Hepatocyte (in vitro differentiated cells): ENCODE measurements at regions not wholly inside any gene's neighbourhood (a gene's known extent, or its start where the extent isn't known, plus 50 kb on each side); places are given as distances from the start of the nearest gene placed in this dataset.
A peak's percentile ranks its signal among the peaks of the same experiment; 100 is the strongest.

Experiments
- DNase-seq: peaks from one replicate; pipeline ENCODE4 v3.0.0-alpha.2; 2016; ENCODE audit warnings: low spot score
- H2AFZ ChIP-seq: fragments of 200-600 bp; sonication (generic); 2 replicates; pipeline ENCODE4 v1.6.0; 2016; ENCODE audit warnings: antibody characterized with exemption, mild to moderate bottlenecking
- H3K27ac ChIP-seq: fragments of 200-600 bp; sonication (generic); 2 replicates; pipeline ENCODE4 v1.5.1; 2016; ENCODE audit warnings: mild to moderate bottlenecking
- H3K27me3 ChIP-seq: fragments of 200-600 bp; sonication (generic); 2 replicates; pipeline ENCODE4 v1.6.1; 2016
- H3K36me3 ChIP-seq: fragments of 200-600 bp; sonication (generic); replicated peaks from 2 replicates; pipeline ENCODE4 v1.5.1; 2016; ENCODE audit warnings: low read depth; ENCODE audit not compliant: insufficient read depth
- H3K4me1 ChIP-seq: fragments of 200-600 bp; sonication (generic); 2 replicates; pipeline ENCODE4 v1.5.1; 2016; ENCODE audit warnings: mild to moderate bottlenecking, moderate library complexity; ENCODE audit not compliant: insufficient read depth
- H3K4me2 ChIP-seq: fragments of 200-600 bp; sonication (generic); 2 replicates; pipeline ENCODE4 v1.6.0; 2016
- H3K4me3 ChIP-seq: fragments of 200-600 bp; sonication (generic); 2 replicates; pipeline ENCODE4 v1.5.1; 2016; ENCODE audit warnings: mild to moderate bottlenecking
- H3K79me2 ChIP-seq: fragments of 200-600 bp; sonication (generic); 2 replicates; pipeline ENCODE4 v1.6.0; 2017; ENCODE audit warnings: mild to moderate bottlenecking
- H3K9me2 ChIP-seq: fragments of 200-600 bp; sonication (generic); replicated peaks from 2 replicates; pipeline ENCODE4 v1.6.0; 2017; ENCODE audit warnings: mild to moderate bottlenecking; ENCODE audit not compliant: insufficient read depth
- H3K9me3 ChIP-seq: fragments of 200-600 bp; sonication (generic); 2 replicates; pipeline ENCODE4 v1.5.1; 2016; ENCODE audit warnings: low read depth, mild to moderate bottlenecking
- H4K20me1 ChIP-seq: fragments of 200-600 bp; sonication (generic); 2 replicates; pipeline ENCODE4 v1.6.0; 2016; ENCODE audit warnings: mild to moderate bottlenecking; ENCODE audit not compliant: insufficient read depth, poor library complexity, severe bottlenecking
- CTCF ChIP-seq: fragments of 200-600 bp; sonication (generic); IDR thresholded peaks from 2 replicates; pipeline ENCODE4 v1.5.1; 2016; ENCODE audit warnings: antibody characterized with exemption, mild to moderate bottlenecking; ENCODE audit not compliant: poor library complexity
- EZH2 ChIP-seq: fragments of 200-600 bp; sonication (generic); IDR thresholded peaks from 2 replicates; pipeline ENCODE4 v1.6.1; 2016; ENCODE audit warnings: antibody characterized with exemption, mild to moderate bottlenecking, borderline replicate concordance
- EZH2phosphoT487 ChIP-seq: fragments of 200-600 bp; sonication (generic); IDR thresholded peaks from one replicate; pipeline ENCODE4 v1.6.1; 2018; ENCODE audit warnings: antibody characterized with exemption, mild to moderate bottlenecking, low read depth, moderate library complexity; ENCODE audit not compliant: unreplicated experiment, severe bottlenecking
- WGBS: methylation state at CpG from one replicate; pipeline ENCODE4 v1.1.6; 2016; ENCODE audit warnings: low lambda C conversion rate; ENCODE audit errors: missing lambda C conversion rate; 5-methylcytosine and 5-hydroxymethylcytosine counted together

DNA sequence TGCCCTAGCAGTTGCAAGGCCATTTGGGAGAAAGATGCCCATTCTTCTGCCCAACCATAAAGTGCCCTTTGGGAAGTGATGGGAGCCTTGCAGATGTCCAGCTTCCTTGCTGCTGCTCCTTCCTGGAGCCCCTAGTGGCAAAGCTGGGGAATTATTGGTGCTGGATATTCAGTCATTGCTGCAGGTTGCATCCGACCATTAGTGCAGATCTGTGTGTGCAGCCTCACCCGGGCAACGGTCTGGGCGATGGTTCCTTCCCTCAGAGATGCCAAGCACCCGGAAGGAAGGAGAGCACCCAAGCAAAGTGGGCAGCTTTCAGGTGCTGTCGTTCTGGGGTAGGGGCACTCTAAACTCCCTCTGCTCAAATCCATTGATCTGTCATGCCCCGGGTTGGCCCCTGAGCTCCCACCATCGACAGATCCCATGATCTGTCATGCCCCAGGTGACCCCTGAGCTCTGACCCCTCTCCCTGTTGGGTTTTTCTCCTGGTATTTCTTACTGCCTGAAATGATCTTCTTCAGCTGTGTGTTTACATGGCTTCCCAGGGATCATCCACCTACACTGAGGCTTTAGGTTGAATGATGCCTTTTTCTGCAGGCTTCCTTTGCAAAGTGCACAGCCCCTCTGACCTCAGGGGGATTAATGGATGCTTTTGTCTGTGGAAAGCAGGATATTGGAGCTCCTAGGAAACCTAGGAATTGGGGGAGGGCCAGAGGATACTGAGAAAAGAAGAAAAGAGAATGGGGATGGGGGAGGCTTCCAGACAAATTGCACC, 467.5 kb downstream of the PTPRU start:
- Histone ChIP-seq H3K9me3 (no peaks in the 10 kb centered on the region), H3K4me1 (no peaks in the 10 kb centered on the region), H3K9me2 (no peaks in the 10 kb centered on the region), H2AFZ (no peak overlapping the region), H4K20me1 (no peaks in the 10 kb centered on the region), H3K36me3 (no peaks in the 10 kb centered on the region), H3K79me2 (no peaks in the 10 kb centered on the region), H3K27ac (no peak overlapping the region), H3K27me3 (peaks cover 39% of the 10 kb centered on the region), H3K4me3 (no peak overlapping the region), H3K4me2 (no peak overlapping the region)
- 39% methylated on average over 8 of the region's 8 CpGs for WGBS
- no peak for TF ChIP-seq EZH2phosphoT487
- peak; percentile 59 for TF ChIP-seq CTCF
- DNase-seq: peak; percentile 50

DNA sequence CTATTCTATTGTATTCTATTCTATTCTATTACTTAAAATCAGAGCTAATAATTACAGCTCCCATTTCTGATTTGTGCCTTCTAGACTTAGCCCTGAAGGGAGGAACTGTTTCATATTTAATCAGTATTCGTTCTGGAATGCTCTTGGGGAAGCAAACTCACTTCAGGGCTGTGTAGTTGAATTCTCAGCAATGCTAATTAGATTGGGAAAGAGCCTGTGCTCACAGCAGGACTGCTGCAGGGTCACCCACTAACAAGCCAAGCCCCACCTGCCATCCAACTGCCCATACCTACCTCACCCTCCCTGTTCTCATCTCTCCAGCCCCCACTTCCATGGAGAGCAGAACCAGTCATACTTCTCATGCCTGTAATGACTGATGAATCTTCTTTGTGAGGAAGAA, 464.2 kb downstream of the PTPRU start:
- H3K27me3 ChIP-seq: peaks cover 29% of the 10 kb centered on the region
- no peaks in the 10 kb centered on the region for H3K36me3 ChIP-seq
- no peak overlapping the region for H3K4me3 ChIP-seq
- TF ChIP-seq CTCF: no peak
- no peak for TF ChIP-seq EZH2
- TF ChIP-seq EZH2phosphoT487: no peak
- H3K27ac ChIP-seq: no peak overlapping the region
- H4K20me1 ChIP-seq: no peaks in the 10 kb centered on the region
- no peak overlapping the region for H3K4me2 ChIP-seq
- no peak overlapping the region for H2AFZ ChIP-seq
- no peak for DNase-seq
- H3K9me3 ChIP-seq: no peaks in the 10 kb centered on the region
- H3K9me2 ChIP-seq: no peaks in the 10 kb centered on the region
- no peaks in the 10 kb centered on the region for H3K79me2 ChIP-seq
- no peaks in the 10 kb centered on the region for H3K4me1 ChIP-seq
- 75% methylated on average over 1 of the region's 1 CpG for WGBS

DNA sequence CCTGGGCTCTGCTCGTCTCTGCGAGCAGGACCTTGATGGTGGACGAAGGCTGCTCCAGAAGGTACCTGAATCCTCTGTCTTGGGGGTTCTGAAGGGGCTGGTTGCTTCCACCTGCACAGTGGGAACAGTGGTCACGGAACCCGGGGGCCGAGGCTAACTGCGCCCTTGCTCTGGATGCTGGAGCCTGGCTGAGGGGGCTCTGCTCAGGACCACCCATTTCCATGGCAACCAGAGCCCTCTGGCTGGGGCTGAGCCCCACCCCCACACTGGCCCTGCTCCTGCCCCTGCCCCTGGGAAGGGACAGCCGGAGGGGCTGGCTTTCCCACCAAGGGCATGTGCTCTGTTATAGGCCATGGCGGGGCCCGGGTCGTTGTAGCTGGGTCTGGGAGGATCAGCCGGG, 462.3 kb downstream of the PTPRU start:
- H3K27ac ChIP-seq: no peak overlapping the region
- TF ChIP-seq EZH2: no peak
- TF ChIP-seq EZH2phosphoT487: no peak
- TF ChIP-seq CTCF: no peak
- H3K27me3 ChIP-seq: peaks cover 15% of the 10 kb centered on the region
- no peaks in the 10 kb centered on the region for H3K9me3 ChIP-seq
- H3K4me3 ChIP-seq: no peak overlapping the region
- H3K9me2 ChIP-seq: no peaks in the 10 kb centered on the region
- H3K4me1 ChIP-seq: no peaks in the 10 kb centered on the region
- H2AFZ ChIP-seq: no peak overlapping the region
- no peaks in the 10 kb centered on the region for H3K79me2 ChIP-seq
- WGBS: 91% methylated on average over 12 of the region's 12 CpGs
- H3K4me2 ChIP-seq: no peak overlapping the region
- DNase-seq: no peak
- H4K20me1 ChIP-seq: no peaks in the 10 kb centered on the region
- no peaks in the 10 kb centered on the region for H3K36me3 ChIP-seq
